ENCODE measurements at regions not wholly inside any gene's neighbourhood (a gene's known extent, or its start where the extent isn't known, plus 50 kb on each side); places are given as distances from the start of the nearest gene placed in this dataset.
A peak's percentile ranks its signal among the peaks of the same experiment; 100 is the strongest.

DNA sequence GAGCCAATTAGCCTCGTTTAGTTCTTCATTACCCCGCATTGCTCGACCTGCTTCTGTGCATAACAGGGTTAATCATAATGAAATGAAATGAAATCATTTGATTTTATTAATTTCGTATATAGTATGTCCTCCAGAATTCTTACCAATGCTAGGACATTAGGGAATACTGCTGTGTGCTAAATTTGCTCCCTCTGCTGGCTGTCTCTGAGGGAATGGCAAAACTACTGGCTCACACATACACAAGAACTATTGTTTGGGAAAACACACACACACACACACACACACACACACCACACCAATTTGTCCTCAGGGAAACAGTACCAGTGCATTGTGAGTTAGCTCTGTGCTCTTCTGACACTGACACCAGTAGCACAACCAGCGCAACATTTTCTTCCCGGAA is 273.3 kb upstream of the TCF4 start:
- TF ChIP-seq, protein P1, sequence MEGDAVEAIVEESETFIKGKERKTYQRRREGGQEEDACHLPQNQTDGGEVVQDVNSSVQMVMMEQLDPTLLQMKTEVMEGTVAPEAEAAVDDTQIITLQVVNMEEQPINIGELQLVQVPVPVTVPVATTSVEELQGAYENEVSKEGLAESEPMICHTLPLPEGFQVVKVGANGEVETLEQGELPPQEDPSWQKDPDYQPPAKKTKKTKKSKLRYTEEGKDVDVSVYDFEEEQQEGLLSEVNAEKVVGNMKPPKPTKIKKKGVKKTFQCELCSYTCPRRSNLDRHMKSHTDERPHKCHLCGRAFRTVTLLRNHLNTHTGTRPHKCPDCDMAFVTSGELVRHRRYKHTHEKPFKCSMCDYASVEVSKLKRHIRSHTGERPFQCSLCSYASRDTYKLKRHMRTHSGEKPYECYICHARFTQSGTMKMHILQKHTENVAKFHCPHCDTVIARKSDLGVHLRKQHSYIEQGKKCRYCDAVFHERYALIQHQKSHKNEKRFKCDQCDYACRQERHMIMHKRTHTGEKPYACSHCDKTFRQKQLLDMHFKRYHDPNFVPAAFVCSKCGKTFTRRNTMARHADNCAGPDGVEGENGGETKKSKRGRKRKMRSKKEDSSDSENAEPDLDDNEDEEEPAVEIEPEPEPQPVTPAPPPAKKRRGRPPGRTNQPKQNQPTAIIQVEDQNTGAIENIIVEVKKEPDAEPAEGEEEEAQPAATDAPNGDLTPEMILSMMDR (conservative IDR thresholded peaks at IDR 0.05 in 1 of 2, IDR thresholded peaks at IDR 0.05 in 1 of 2; ENCODE audit: low read depth in 1 of 2, low read length in 2 of 2) = peak; percentile 59 to 77
- TF ChIP-seq EZH2 (IDR thresholded peaks at IDR 0.05; ENCODE audit: low read length, missing control alignments) = no peak

Measured in fibroblast of lung (primary cell).